Fibroblast of the conjunctiva (primary cell): ENCODE measurements at regions not wholly inside any gene's neighbourhood (a gene's known extent, or its start where the extent isn't known, plus 50 kb on each side); places are given as distances from the start of the nearest gene placed in this dataset.

Experiments used
- DNase-seq: peaks from one replicate; pipeline ENCODE4 v3.0.0-alpha.2; 2010; ENCODE audit warnings: low read depth

- DNase-seq = peak; percentile 94
Measured at GRCh38 chr3:90015688-90016356, 908.4 kb downstream of the EPHA3 start.

- no peak for DNase-seq
Measured at GRCh38 chr3:90016555-90016954, 909.1 kb downstream of the EPHA3 start.

GRCh38 chr3:90018779-90019178 lies 911.4 kb downstream of the EPHA3 start:
- no peak for DNase-seq

- DNase-seq = no peak
Measured at GRCh38 chr3:90025019-90025418, 917.6 kb downstream of the EPHA3 start.

GRCh38 chr3:90026406-90026805 lies 919.0 kb downstream of the EPHA3 start:
- DNase-seq = no peak

GRCh38 chr3:90031121-90031520 lies 923.7 kb downstream of the EPHA3 start:
- no peak for DNase-seq

- no peak for DNase-seq
Measured at GRCh38 chr3:90032980-90033641, 925.7 kb downstream of the EPHA3 start.

GRCh38 chr3:90034038-90034437 lies 926.6 kb downstream of the EPHA3 start:
- DNase-seq = no peak

- DNase-seq = no peak
Measured at GRCh38 chr3:90035643-90036042, 928.2 kb downstream of the EPHA3 start.

- DNase-seq = no peak
Measured at GRCh38 chr3:90036939-90037469, 929.6 kb downstream of the EPHA3 start.

- DNase-seq = no peak
Measured at GRCh38 chr3:90039994-90040393, 932.6 kb downstream of the EPHA3 start.

GRCh38 chr3:90040554-90040953 lies 933.1 kb downstream of the EPHA3 start:
- DNase-seq = no peak

- no peak for DNase-seq
Measured at GRCh38 chr3:90041995-90042394, 934.6 kb downstream of the EPHA3 start.

- DNase-seq = no peak
Measured at GRCh38 chr3:90043287-90043686, 935.9 kb downstream of the EPHA3 start.

GRCh38 chr3:90044084-90044816 lies 936.8 kb downstream of the EPHA3 start:
- DNase-seq = no peak

GRCh38 chr3:90052425-90052950 lies 945.1 kb downstream of the EPHA3 start:
- DNase-seq = no peak

- DNase-seq = no peak
Measured at GRCh38 chr3:90054311-90054710, 946.9 kb downstream of the EPHA3 start.

GRCh38 chr3:90055666-90056065 lies 948.2 kb downstream of the EPHA3 start:
- no peak for DNase-seq

GRCh38 chr3:90056281-90057032 lies 949.0 kb downstream of the EPHA3 start:
- DNase-seq = no peak

GRCh38 chr3:90062016-90062415 lies 954.6 kb downstream of the EPHA3 start:
- peak; percentile 52 for DNase-seq

GRCh38 chr3:90062631-90063200 lies 955.3 kb downstream of the EPHA3 start:
- peak; percentile 10 for DNase-seq

GRCh38 chr3:90068783-90069182 lies 961.4 kb downstream of the EPHA3 start:
- no peak for DNase-seq
